ENCODE measurements at regions not wholly inside any gene's neighbourhood (a gene's known extent, or its start where the extent isn't known, plus 50 kb on each side); places are given as distances from the start of the nearest gene placed in this dataset.

DNA sequence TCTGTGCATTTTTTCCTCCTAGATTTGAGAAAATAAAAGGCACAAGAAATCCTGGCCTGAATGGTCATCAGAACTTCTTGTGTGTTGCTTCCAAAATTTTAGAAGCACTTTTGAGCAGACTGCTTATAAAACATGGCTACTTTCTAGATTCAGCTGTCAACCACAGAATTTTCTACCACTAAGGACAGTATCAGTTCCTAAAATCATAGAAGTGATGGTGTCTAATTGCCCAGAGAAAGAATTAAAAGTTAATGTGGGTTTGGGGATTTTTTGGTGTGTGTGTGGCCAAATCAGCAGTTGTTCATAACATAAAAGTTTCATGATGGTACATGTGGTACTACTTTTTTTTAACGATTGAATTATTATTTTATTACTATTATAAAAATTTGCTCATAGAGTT, 171.4 kb upstream of the SNX7 start:
- Mint-ChIP-seq H3K27me3 (peaks cover 2 to 3% of the 10 kb centered on the region in 2 donors), H3K27ac (no peak overlapping the region), H3K4me1 (no peaks in the 10 kb centered on the region), H3K4me3 (no peak overlapping the region), H3K9me3 (no peaks in the 10 kb centered on the region), H3K36me3 (no peaks in the 10 kb centered on the region)
- no peaks in the 10 kb centered on the region for H3K27me3 ChIP-seq (replicated peaks in 1 of 2; ENCODE audit: control insufficient read depth in 2 of 2, extremely low read depth in 1 of 2, insufficient read depth in 2 of 2, low read length in 1 of 2)
- ATAC-seq (replicated peaks in 1 of 4) (no peak), DNase-seq (no peak)
- H3K36me3 ChIP-seq (ENCODE audit: control insufficient read depth in 2 of 2, extremely low read depth in 1 of 2, insufficient read depth in 1 of 2, low read length in 1 of 2) = no peaks in the 10 kb centered on the region
- no peaks in the 10 kb centered on the region for H3K4me1 ChIP-seq (ENCODE audit: control insufficient read depth in 1 of 2, extremely low read depth in 1 of 2, insufficient read depth in 2 of 2, low read length in 2 of 2)
- POLR2A ChIA-PET = no interaction called here
- no CpG with 5 or more reads among the region's 1 CpG for WGBS (ENCODE audit: insufficient coverage)
- no peak overlapping the region for H3K4me3 ChIP-seq (ENCODE audit: control insufficient read depth in 1 of 2, extremely low read depth in 1 of 2, low read length in 1 of 2)
- H3K27ac ChIP-seq (ENCODE audit: low read length) = no peak overlapping the region
- H3K9me3 ChIP-seq = no peaks in the 10 kb centered on the region
- CTCF ChIA-PET = no interaction called here

DNA sequence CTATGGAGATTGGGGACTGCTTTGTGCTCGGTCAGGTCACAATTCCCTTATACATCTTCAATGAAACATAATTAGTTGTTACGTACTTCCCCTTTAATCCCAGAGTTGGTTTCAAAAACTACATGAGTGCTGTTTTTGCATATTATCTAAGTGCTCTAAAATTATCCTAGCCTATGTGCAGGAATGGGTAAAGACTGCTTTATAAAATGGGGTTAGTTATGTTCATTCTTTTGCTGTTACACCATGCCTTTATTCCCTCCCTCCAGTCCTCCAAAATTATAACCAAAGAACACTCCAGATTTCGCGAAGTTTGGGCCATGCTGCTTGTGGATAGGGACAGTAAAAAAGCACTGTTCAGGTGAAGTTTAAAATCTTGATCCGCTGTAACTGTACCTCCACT, 173.9 kb upstream of the SNX7 start:
- Mint-ChIP-seq H3K4me3 (no peak overlapping the region), H3K36me3 (no peaks in the 10 kb centered on the region), H3K9me3 (no peaks in the 10 kb centered on the region), H3K4me1 (no peaks in the 10 kb centered on the region), H3K27ac (no peak overlapping the region), H3K27me3 (peaks cover 2 to 3% of the 10 kb centered on the region in 2 donors)
- no peaks in the 10 kb centered on the region for H3K9me3 ChIP-seq
- ATAC-seq (replicated peaks in 1 of 4) (no peak), DNase-seq (no peak)
- H3K36me3 ChIP-seq (ENCODE audit: control insufficient read depth in 2 of 2, extremely low read depth in 1 of 2, insufficient read depth in 1 of 2, low read length in 1 of 2) = no peaks in the 10 kb centered on the region
- H3K4me3 ChIP-seq (ENCODE audit: control insufficient read depth in 1 of 2, extremely low read depth in 1 of 2, low read length in 1 of 2) = no peak overlapping the region
- H3K4me1 ChIP-seq (ENCODE audit: control insufficient read depth in 1 of 2, extremely low read depth in 1 of 2, insufficient read depth in 2 of 2, low read length in 2 of 2) = no peaks in the 10 kb centered on the region
- H3K27me3 ChIP-seq (replicated peaks in 1 of 2; ENCODE audit: control insufficient read depth in 2 of 2, extremely low read depth in 1 of 2, insufficient read depth in 2 of 2, low read length in 1 of 2) = no peaks in the 10 kb centered on the region
- WGBS (ENCODE audit: insufficient coverage) = 100% methylated on average over 1 of the region's 5 CpGs
- POLR2A ChIA-PET = no interaction called here
- no peak overlapping the region for H3K27ac ChIP-seq (ENCODE audit: low read length)
- CTCF ChIA-PET = no interaction called here

DNA sequence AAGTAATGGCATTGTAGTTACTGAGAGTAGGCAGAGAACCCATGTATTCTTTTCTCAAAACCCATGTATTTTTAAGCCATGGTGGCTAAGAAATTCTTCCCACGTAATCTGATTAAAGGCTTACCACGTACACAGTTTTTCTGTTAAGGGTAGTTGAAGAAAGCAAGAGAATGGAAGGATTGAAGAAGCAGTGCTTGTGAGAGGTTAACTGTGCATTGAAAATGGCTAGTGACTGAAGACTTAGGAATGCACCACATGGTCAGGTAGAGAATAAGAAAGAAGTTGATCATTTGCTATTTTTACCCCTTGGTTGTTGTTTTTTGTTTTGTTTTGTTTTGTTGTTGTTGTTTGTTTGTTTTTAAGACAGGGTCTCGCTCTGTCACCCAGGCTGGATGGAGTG, 178.9 kb upstream of the SNX7 start:
- Mint-ChIP-seq H3K27me3 (peaks cover 0 to 2% of the 10 kb centered on the region in 2 donors), H3K4me3 (no peak overlapping the region), H3K4me1 (no peaks in the 10 kb centered on the region), H3K27ac (no peak overlapping the region), H3K9me3 (no peaks in the 10 kb centered on the region), H3K36me3 (no peaks in the 10 kb centered on the region)
- H3K36me3 ChIP-seq (ENCODE audit: control insufficient read depth in 2 of 2, extremely low read depth in 1 of 2, insufficient read depth in 1 of 2, low read length in 1 of 2) = no peaks in the 10 kb centered on the region
- no peak overlapping the region for H3K27ac ChIP-seq (ENCODE audit: low read length)
- no peak overlapping the region for H3K4me3 ChIP-seq (ENCODE audit: control insufficient read depth in 1 of 2, extremely low read depth in 1 of 2, low read length in 1 of 2)
- no peak for ATAC-seq (replicated peaks in 1 of 4)
- DNase-seq = no peak
- no peaks in the 10 kb centered on the region for H3K27me3 ChIP-seq (replicated peaks in 1 of 2; ENCODE audit: control insufficient read depth in 2 of 2, extremely low read depth in 1 of 2, insufficient read depth in 2 of 2, low read length in 1 of 2)
- H3K4me1 ChIP-seq (ENCODE audit: control insufficient read depth in 1 of 2, extremely low read depth in 1 of 2, insufficient read depth in 2 of 2, low read length in 2 of 2) = no peaks in the 10 kb centered on the region
- H3K9me3 ChIP-seq = no peaks in the 10 kb centered on the region
- WGBS (ENCODE audit: insufficient coverage) = 91% methylated on average over 3 of the region's 3 CpGs
- ChIA-PET CTCF (no interaction called here), POLR2A (no interaction called here)

DNA sequence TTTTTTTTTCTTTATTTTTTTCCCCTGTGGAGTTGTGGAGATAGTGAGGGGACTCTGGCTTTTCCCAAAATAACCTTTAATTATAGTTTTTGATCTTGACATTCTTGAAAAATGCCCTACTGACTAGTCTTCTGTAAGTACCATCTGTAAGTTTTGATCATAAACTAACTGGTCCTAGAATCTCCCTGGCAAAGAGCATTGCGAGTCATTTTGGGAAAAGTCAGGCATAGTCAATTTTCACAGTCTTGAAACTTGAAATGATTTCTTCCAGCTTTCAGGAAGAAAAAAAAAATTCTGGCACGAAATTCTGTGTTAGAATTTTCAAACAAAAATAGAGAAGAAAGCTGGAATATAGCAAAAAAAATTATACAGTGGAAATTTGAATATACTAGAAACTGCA, 181.2 kb upstream of the SNX7 start:
- WGBS (ENCODE audit: insufficient coverage) = no CpG with 5 or more reads among the region's 2 CpGs
- H3K27ac Mint-ChIP-seq = no peak overlapping the region
- ChIA-PET POLR2A (no interaction called here), CTCF (interaction anchor here (0.6 to 0.7 kb wide), 2 partner anchors 11 to 16 kb away, joined by 3 read pairs; no protein-coding TSS in a partner anchor)
- H3K27me3 Mint-ChIP-seq = peaks cover 0 to 2% of the 10 kb centered on the region in 2 donors
- H3K36me3 Mint-ChIP-seq = no peaks in the 10 kb centered on the region
- Histone ChIP-seq H3K36me3 (ENCODE audit: control insufficient read depth in 2 of 2, extremely low read depth in 1 of 2, insufficient read depth in 1 of 2, low read length in 1 of 2) (no peaks in the 10 kb centered on the region), H3K27ac (ENCODE audit: low read length) (no peak overlapping the region), H3K4me1 (ENCODE audit: control insufficient read depth in 1 of 2, extremely low read depth in 1 of 2, insufficient read depth in 2 of 2, low read length in 2 of 2) (no peaks in the 10 kb centered on the region), H3K9me3 (no peaks in the 10 kb centered on the region), H3K4me3 (ENCODE audit: control insufficient read depth in 1 of 2, extremely low read depth in 1 of 2, low read length in 1 of 2) (no peak overlapping the region), H3K27me3 (replicated peaks in 1 of 2; ENCODE audit: control insufficient read depth in 2 of 2, extremely low read depth in 1 of 2, insufficient read depth in 2 of 2, low read length in 1 of 2) (no peaks in the 10 kb centered on the region)
- no peaks in the 10 kb centered on the region for H3K4me1 Mint-ChIP-seq
- H3K9me3 Mint-ChIP-seq = no peaks in the 10 kb centered on the region
- H3K4me3 Mint-ChIP-seq = no peak overlapping the region
- ATAC-seq (replicated peaks in 1 of 4) (no peak), DNase-seq (no peak)

DNA sequence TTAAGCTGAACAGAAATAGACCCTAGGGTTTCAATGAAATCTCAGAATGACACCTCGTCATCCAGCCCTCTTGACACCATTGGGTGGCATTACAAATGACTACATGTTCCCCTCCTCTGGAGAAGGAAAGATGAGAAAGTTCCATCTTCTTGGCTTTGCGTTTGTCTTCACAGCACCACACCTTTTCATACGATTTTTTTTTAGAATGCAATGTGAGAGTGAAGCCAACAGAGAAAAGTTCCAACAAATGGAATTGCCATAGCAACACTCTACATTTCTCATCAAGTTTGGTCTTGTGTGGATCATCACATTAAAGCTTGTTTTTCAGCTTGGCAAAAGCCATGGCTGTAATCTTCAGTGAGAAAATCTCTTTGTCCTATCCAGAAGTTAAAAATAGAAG, 183.4 kb upstream of the SNX7 start:
- Histone ChIP-seq H3K27ac (ENCODE audit: low read length) (no peak overlapping the region), H3K27me3 (replicated peaks in 1 of 2; ENCODE audit: control insufficient read depth in 2 of 2, extremely low read depth in 1 of 2, insufficient read depth in 2 of 2, low read length in 1 of 2) (no peaks in the 10 kb centered on the region), H3K4me1 (ENCODE audit: control insufficient read depth in 1 of 2, extremely low read depth in 1 of 2, insufficient read depth in 2 of 2, low read length in 2 of 2) (no peaks in the 10 kb centered on the region), H3K4me3 (ENCODE audit: control insufficient read depth in 1 of 2, extremely low read depth in 1 of 2, low read length in 1 of 2) (no peak overlapping the region), H3K36me3 (ENCODE audit: control insufficient read depth in 2 of 2, extremely low read depth in 1 of 2, insufficient read depth in 1 of 2, low read length in 1 of 2) (no peaks in the 10 kb centered on the region), H3K9me3 (no peaks in the 10 kb centered on the region)
- Mint-ChIP-seq H3K36me3 (no peaks in the 10 kb centered on the region), H3K9me3 (no peaks in the 10 kb centered on the region), H3K27me3 (peaks cover 0 to 2% of the 10 kb centered on the region in 2 donors), H3K27ac (no peak overlapping the region), H3K4me3 (no peak overlapping the region), H3K4me1 (no peaks in the 10 kb centered on the region)
- CTCF ChIA-PET = no interaction called here
- WGBS (ENCODE audit: insufficient coverage) = no CpG with 5 or more reads among the region's 3 CpGs
- ATAC-seq (replicated peaks in 1 of 4) (no peak), DNase-seq (no peak)
- POLR2A ChIA-PET = no interaction called here

DNA sequence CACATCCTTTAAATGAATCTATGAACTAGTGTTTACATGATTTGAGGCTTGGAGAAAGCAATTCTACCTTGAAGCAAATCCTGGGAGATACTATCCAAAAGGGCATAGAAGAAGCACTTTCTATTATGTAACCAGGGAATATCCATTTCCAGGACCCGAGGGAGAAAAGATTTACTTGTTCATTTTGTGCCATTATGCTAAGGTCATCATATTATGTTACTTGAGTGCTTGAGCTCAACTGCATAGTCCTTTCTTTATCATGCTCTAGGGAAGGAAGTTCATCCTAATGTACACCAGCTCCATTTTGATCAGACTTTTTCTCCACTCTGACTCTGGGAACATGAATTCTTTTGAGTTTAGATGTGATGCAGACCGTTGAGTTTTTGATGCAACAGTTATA, 188.6 kb upstream of the SNX7 start:
- ChIA-PET POLR2A (no interaction called here), CTCF (no interaction called here)
- ATAC-seq (replicated peaks in 1 of 4) (no peak), DNase-seq (no peak)
- no peaks in the 10 kb centered on the region for H3K36me3 ChIP-seq (ENCODE audit: control insufficient read depth in 2 of 2, extremely low read depth in 1 of 2, insufficient read depth in 1 of 2, low read length in 1 of 2)
- H3K4me1 ChIP-seq (ENCODE audit: control insufficient read depth in 1 of 2, extremely low read depth in 1 of 2, insufficient read depth in 2 of 2, low read length in 2 of 2) = no peaks in the 10 kb centered on the region
- H3K36me3 Mint-ChIP-seq = no peaks in the 10 kb centered on the region
- H3K27ac ChIP-seq (ENCODE audit: low read length) = no peak overlapping the region
- H3K4me1 Mint-ChIP-seq = no peaks in the 10 kb centered on the region
- no peaks in the 10 kb centered on the region for H3K9me3 Mint-ChIP-seq
- H3K4me3 ChIP-seq (ENCODE audit: control insufficient read depth in 1 of 2, extremely low read depth in 1 of 2, low read length in 1 of 2) = no peak overlapping the region
- no peak overlapping the region for H3K27ac Mint-ChIP-seq
- H3K9me3 ChIP-seq = no peaks in the 10 kb centered on the region
- 80% methylated on average over 1 of the region's 2 CpGs for WGBS (ENCODE audit: insufficient coverage)
- no peaks in the 10 kb centered on the region for H3K27me3 ChIP-seq (replicated peaks in 1 of 2; ENCODE audit: control insufficient read depth in 2 of 2, extremely low read depth in 1 of 2, insufficient read depth in 2 of 2, low read length in 1 of 2)
- H3K27me3 Mint-ChIP-seq = no peaks in the 10 kb centered on the region
- no peak overlapping the region for H3K4me3 Mint-ChIP-seq

DNA sequence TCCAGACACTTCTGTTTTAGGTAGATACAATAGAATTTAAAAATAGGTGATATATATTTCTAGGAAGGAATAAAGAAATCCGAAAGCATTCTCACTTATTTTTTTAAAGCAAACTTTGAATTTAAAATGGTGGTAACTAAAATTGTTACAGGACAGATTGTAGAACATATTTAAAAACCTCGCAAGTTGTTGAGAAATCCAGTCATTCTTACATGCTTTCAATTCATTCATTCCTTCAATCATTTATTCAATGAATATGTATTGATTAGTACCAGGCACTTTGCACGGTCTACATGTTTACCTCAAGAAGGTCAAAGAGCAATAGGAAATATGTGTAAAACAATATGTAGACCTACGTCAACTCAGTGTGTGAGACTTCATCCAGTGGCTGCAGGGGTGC, 189.9 kb upstream of the SNX7 start:
- ChIA-PET POLR2A (no interaction called here), CTCF (no interaction called here)
- DNase-seq = no peak
- Histone ChIP-seq H3K4me1 (ENCODE audit: control insufficient read depth in 1 of 2, extremely low read depth in 1 of 2, insufficient read depth in 2 of 2, low read length in 2 of 2) (no peaks in the 10 kb centered on the region), H3K4me3 (ENCODE audit: control insufficient read depth in 1 of 2, extremely low read depth in 1 of 2, low read length in 1 of 2) (no peak overlapping the region), H3K27me3 (replicated peaks in 1 of 2; ENCODE audit: control insufficient read depth in 2 of 2, extremely low read depth in 1 of 2, insufficient read depth in 2 of 2, low read length in 1 of 2) (no peaks in the 10 kb centered on the region), H3K27ac (ENCODE audit: low read length) (no peak overlapping the region), H3K9me3 (no peaks in the 10 kb centered on the region), H3K36me3 (ENCODE audit: control insufficient read depth in 2 of 2, extremely low read depth in 1 of 2, insufficient read depth in 1 of 2, low read length in 1 of 2) (no peaks in the 10 kb centered on the region)
- WGBS (ENCODE audit: insufficient coverage) = 80% methylated on average over 1 of the region's 4 CpGs
- Mint-ChIP-seq H3K36me3 (no peaks in the 10 kb centered on the region), H3K4me3 (no peak overlapping the region), H3K9me3 (no peaks in the 10 kb centered on the region), H3K27me3 (no peaks in the 10 kb centered on the region), H3K27ac (no peak overlapping the region), H3K4me1 (no peaks in the 10 kb centered on the region)
- ATAC-seq (replicated peaks in 1 of 4) = no peak
